Panc1 (cell line): ENCODE measurements at regions not wholly inside any gene's neighbourhood (a gene's known extent, or its start where the extent isn't known, plus 50 kb on each side); places are given as distances from the start of the nearest gene placed in this dataset.
A peak's percentile ranks its signal among the peaks of the same experiment; 100 is the strongest.

Experiments
- ATAC-seq: fragments of 200-7000 bp; cut with Tn5 transposase; 2 replicates; pipeline ENCODE4 v1.9.1; 2020; ENCODE audit warnings: mild to moderate bottlenecking, moderate library complexity
- BruUV-seq: library from RNA; stranded (reverse); fragments of 400-500 nt; replicated peaks from 2 replicates; lab custom pipeline; 2021; lab: Mats Ljungman, UMichigan
- CTCF ChIA-PET: fragments of 300-600 bp; sonication (Branson Sonifier 250); formaldehyde crosslinking; loops from one replicate; lab custom pipeline; 2022; ENCODE audit warnings: antibody characterized with exemption; lab: Charles Lee
- POLR2A ChIA-PET: fragments of 300-600 bp; sonication (Branson Sonifier 250); formaldehyde crosslinking; loops from one replicate; lab custom pipeline; 2022; ENCODE audit warnings: antibody characterized with exemption; lab: Charles Lee
- DNase-seq: peaks from one replicate; pipeline ENCODE4 v3.0.0-alpha.2; 2010; ENCODE audit warnings: low read depth, low spot score
- H3K27ac ChIP-seq: 2 replicates; pipeline ENCODE4 v1.5.1; 2011; ENCODE audit warnings: mild to moderate bottlenecking, low read length, inconsistent platforms
- H3K27me3 ChIP-seq: fragments of 200-500 bp; sonication (Bioruptor generic); 2 replicates; pipeline ENCODE4 v1.6.0; 2014; ENCODE audit warnings: low read length, inconsistent platforms; ENCODE audit not compliant: control insufficient read depth, insufficient read depth
- H3K36me3 ChIP-seq: fragments of 200-500 bp; sonication (Bioruptor generic); 2 replicates; pipeline ENCODE4 v1.5.1; 2014; ENCODE audit warnings: inconsistent platforms, mild to moderate bottlenecking, low read length, moderate library complexity; ENCODE audit not compliant: control insufficient read depth, insufficient read depth
- H3K4me1 ChIP-seq: 2 replicates; pipeline ENCODE4 v1.5.1; 2011; ENCODE audit warnings: inconsistent platforms, mild to moderate bottlenecking, low read length, moderate library complexity; ENCODE audit not compliant: control insufficient read depth, insufficient read depth
- H3K4me3 ChIP-seq, 2 experiments: 2 replicates each; pipeline ENCODE4 v1.5.1; 2011 to 2012; ENCODE audit warnings: low read depth in 2 of 2, low read length in 2 of 2, mild to moderate bottlenecking in 2 of 2, inconsistent platforms in 1 of 2, moderate library complexity in 1 of 2
- H3K9me3 ChIP-seq: fragments of 200-500 bp; sonication (Bioruptor generic); 2 replicates; pipeline ENCODE4 v1.5.1; 2014; ENCODE audit warnings: low read depth, mild to moderate bottlenecking, inconsistent platforms, low read length, moderate library complexity; ENCODE audit not compliant: control insufficient read depth, insufficient read depth
- CTCF ChIP-seq: fragments of 450-650 bp; IDR thresholded peaks from 2 replicates; pipeline ENCODE4 v1.5.1; 2017; ENCODE audit warnings: mild to moderate bottlenecking
- POLR2AphosphoS5 ChIP-seq: IDR thresholded peaks from 2 replicates; pipeline ENCODE4 v1.6.1; 2012; ENCODE audit warnings: mild to moderate bottlenecking, low read depth, low read length, moderate library complexity
- REST ChIP-seq, 2 experiments: IDR thresholded peaks; 2 replicates each; pipeline ENCODE4 v1.6.1; 2011 to 2012; ENCODE audit warnings: low read depth in 2 of 2, control low read depth in 1 of 2, low read length in 1 of 2, mild to moderate bottlenecking in 1 of 2, moderate library complexity in 1 of 2; ENCODE audit not compliant: insufficient read depth in 1 of 2
- SIN3A ChIP-seq: IDR thresholded peaks from 2 replicates; pipeline ENCODE4 v1.6.1; 2012; ENCODE audit warnings: low read depth, mild to moderate bottlenecking, low read length, moderate library complexity, borderline replicate concordance; ENCODE audit not compliant: insufficient read depth
- TCF7L2 ChIP-seq: IDR thresholded peaks from 2 replicates; pipeline ENCODE4 v1.6.1; 2011; ENCODE audit warnings: mild to moderate bottlenecking, low read depth, low read length, inconsistent platforms
- in situ Hi-C: cut with HindIII; loops from 2 replicates; pipeline ENCODE4 v1.10.0; 2016; ENCODE audit warnings: low sequenced_read_pairs, low pct_unique_long_range_greater_than_20kb
- intact Hi-C: fragments of 100-400 bp; cut with micrococcal nuclease; formaldehyde crosslinking; loops from one replicate; pipeline ENCODE4 v1.10.0; 2022; ENCODE audit not compliant: unreplicated experiment

- DNase-seq (no peak), ATAC-seq (no peak)
- in situ Hi-C loops (no loop called here), intact Hi-C loops (no loop called here)
- POLR2A ChIA-PET = no interaction called here
- TF ChIP-seq REST (IDR thresholded peaks at IDR 0.05; ENCODE audit: insufficient read depth in 1 of 2, low read depth in 2 of 2, low read length in 1 of 2) (no peak), TCF7L2 (no peak), SIN3A (no peak), CTCF (no peak), POLR2AphosphoS5 (no peak)
- no peaks in the 10 kb centered on the region for H3K9me3 ChIP-seq
- no peaks in the 10 kb centered on the region for H3K4me1 ChIP-seq
- H3K27ac ChIP-seq = no peak overlapping the region
- no peaks in the 10 kb centered on the region for H3K36me3 ChIP-seq
- no peaks in the 10 kb centered on the region for H3K27me3 ChIP-seq
- no peak overlapping the region for H3K4me3 ChIP-seq
- no TSS peak for BruUV-seq
- CTCF ChIA-PET = no interaction called here
These were observed 601.5 kb downstream of the RNF144B start for GRCh38 chr6:18988636-18989035.

- TF ChIP-seq REST (IDR thresholded peaks at IDR 0.05; ENCODE audit: insufficient read depth in 1 of 2, low read depth in 2 of 2, low read length in 1 of 2) (no peak), CTCF (peak; percentile 70)
- no peaks in the 10 kb centered on the region for H3K4me1 ChIP-seq
- no peaks in the 10 kb centered on the region for H3K27me3 ChIP-seq
- in situ Hi-C loops (no loop called here), intact Hi-C loops (loop anchor here (10.0 kb wide), 1 partner anchor 1064 kb away; no protein-coding TSS in a partner anchor)
- H3K36me3 ChIP-seq = no peaks in the 10 kb centered on the region
- no peak overlapping the region for H3K4me3 ChIP-seq
- no peak overlapping the region for H3K27ac ChIP-seq
- ChIA-PET POLR2A (no interaction called here), CTCF (no interaction called here)
- no peak for DNase-seq
- no peaks in the 10 kb centered on the region for H3K9me3 ChIP-seq
- BruUV-seq = no TSS peak
- ATAC-seq = no peak
These were observed 603.2 kb downstream of the RNF144B start for GRCh38 chr6:18990059-18990978.
